ENCODE measurements at regions not wholly inside any gene's neighbourhood (a gene's known extent, or its start where the extent isn't known, plus 50 kb on each side); places are given as distances from the start of the nearest gene placed in this dataset.

DNA sequence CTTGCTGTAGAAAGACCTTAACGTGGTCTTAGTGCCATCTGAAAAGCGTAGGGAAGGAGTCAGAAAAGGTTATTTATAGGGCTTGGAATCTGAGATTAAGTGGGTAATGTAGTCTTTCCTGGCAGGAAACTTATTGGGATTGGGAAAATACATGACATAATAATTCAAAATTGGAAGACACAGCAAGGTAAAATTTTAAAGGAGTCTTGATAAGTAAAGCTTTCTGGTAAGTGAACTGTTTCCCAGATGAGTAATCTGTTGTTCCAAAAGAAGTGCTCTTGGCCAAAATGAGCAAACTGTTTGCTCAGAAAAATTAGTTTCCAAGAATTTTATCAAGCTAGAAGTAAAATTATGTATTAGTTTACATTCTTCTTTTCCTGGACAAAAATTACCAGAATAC, 149.3 kb upstream of the TMTC2 start:
- H2AFZ ChIP-seq (replicated peaks): no peak overlapping the region
- Mint-ChIP-seq H3K9me3 (peaks cover 6% of the 10 kb centered on the region), H3K4me3 (no peak overlapping the region), H3K36me3 (no peaks in the 10 kb centered on the region), H3K27ac (no peak overlapping the region), H3K4me1 (no peaks in the 10 kb centered on the region), H3K27me3 (ENCODE audit: insufficient read depth, low read depth) (peaks cover 3% of the 10 kb centered on the region)
- no peak overlapping the region for H3K27ac ChIP-seq
- H3F3A ChIP-seq (ENCODE audit: low read depth): no peaks in the 10 kb centered on the region
- H3K4me1 ChIP-seq: no peaks in the 10 kb centered on the region
- no peak overlapping the region for H3K4me2 ChIP-seq
- no peaks in the 10 kb centered on the region for H3K27me3 ChIP-seq
- no peak overlapping the region for H3K4me3 ChIP-seq
- no peaks in the 10 kb centered on the region for H4K20me1 ChIP-seq (ENCODE audit: low read depth)
- no peak for TF ChIP-seq EZH2 (IDR thresholded peaks at IDR 0.05)
- TF ChIP-seq EZH2phosphoT487 (IDR thresholded peaks at IDR 0.05): no peak
- TF ChIP-seq, protein P1, sequence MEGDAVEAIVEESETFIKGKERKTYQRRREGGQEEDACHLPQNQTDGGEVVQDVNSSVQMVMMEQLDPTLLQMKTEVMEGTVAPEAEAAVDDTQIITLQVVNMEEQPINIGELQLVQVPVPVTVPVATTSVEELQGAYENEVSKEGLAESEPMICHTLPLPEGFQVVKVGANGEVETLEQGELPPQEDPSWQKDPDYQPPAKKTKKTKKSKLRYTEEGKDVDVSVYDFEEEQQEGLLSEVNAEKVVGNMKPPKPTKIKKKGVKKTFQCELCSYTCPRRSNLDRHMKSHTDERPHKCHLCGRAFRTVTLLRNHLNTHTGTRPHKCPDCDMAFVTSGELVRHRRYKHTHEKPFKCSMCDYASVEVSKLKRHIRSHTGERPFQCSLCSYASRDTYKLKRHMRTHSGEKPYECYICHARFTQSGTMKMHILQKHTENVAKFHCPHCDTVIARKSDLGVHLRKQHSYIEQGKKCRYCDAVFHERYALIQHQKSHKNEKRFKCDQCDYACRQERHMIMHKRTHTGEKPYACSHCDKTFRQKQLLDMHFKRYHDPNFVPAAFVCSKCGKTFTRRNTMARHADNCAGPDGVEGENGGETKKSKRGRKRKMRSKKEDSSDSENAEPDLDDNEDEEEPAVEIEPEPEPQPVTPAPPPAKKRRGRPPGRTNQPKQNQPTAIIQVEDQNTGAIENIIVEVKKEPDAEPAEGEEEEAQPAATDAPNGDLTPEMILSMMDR (IDR thresholded peaks at IDR 0.05): no peak
- H3K9ac ChIP-seq: no peak overlapping the region
- no peak for DNase-seq (ENCODE audit: low spot score)
- H3K79me2 ChIP-seq (ENCODE audit: low read depth): no peaks in the 10 kb centered on the region
- H3K9me3 ChIP-seq (ENCODE audit: low read depth): no peaks in the 10 kb centered on the region
- H3K36me3 ChIP-seq: no peaks in the 10 kb centered on the region

DNA sequence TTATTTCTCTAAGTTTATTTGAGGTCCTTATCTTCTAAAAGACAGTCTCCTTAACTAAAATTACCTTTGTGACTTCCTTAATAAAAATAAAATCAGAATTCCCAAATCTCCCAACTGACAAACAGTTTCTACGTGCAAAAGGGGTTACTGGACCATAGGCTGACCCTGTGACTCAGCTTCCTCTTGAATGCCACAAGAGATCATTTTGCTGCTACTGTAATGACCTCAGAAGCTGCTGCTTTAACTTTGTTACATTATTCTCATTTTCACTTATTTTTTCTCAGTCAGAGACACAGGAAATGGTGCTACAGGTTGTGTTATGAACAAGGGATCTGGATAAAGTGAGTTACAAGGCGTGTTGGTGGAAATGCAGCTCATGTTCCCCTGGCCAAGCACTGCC, 132.2 kb upstream of the TMTC2 start:
- Histone ChIP-seq H2AFZ (replicated peaks) (no peak overlapping the region), H4K20me1 (ENCODE audit: low read depth) (no peaks in the 10 kb centered on the region), H3F3A (ENCODE audit: low read depth) (no peaks in the 10 kb centered on the region), H3K4me3 (no peak overlapping the region), H3K36me3 (no peaks in the 10 kb centered on the region), H3K9ac (no peak overlapping the region), H3K4me1 (no peaks in the 10 kb centered on the region), H3K27ac (no peak overlapping the region), H3K79me2 (ENCODE audit: low read depth) (no peaks in the 10 kb centered on the region), H3K4me2 (no peak overlapping the region), H3K27me3 (no peaks in the 10 kb centered on the region), H3K9me3 (ENCODE audit: low read depth) (no peaks in the 10 kb centered on the region)
- Mint-ChIP-seq H3K4me1 (no peaks in the 10 kb centered on the region), H3K36me3 (no peaks in the 10 kb centered on the region), H3K9me3 (peaks cover 21% of the 10 kb centered on the region), H3K4me3 (no peak overlapping the region), H3K27ac (no peak overlapping the region), H3K27me3 (ENCODE audit: insufficient read depth, low read depth) (no peaks in the 10 kb centered on the region)
- DNase-seq (ENCODE audit: low spot score): no peak
- TF ChIP-seq EZH2phosphoT487 (IDR thresholded peaks at IDR 0.05) (no peak), EZH2 (IDR thresholded peaks at IDR 0.05) (no peak)
- TF ChIP-seq, protein P1 (IDR thresholded peaks at IDR 0.05): no peak

DNA sequence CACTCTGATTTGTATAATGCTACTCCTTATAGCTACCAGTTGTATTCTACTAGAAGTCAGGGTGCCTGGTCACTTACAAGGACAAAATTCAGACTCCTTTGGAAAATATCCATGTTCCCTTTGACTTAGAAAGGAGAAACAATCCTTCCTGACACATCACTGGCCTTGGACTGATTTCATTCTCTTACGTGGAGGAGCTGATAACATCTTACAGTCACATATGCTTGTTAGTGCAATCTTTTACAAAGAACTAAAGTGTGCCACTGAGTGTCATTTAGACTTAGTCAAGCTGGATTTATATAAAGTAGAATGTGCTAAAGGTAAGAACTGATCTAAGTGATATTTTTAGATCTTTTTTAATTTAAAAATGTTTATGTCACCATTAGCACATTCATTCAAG, 131.0 kb upstream of the TMTC2 start:
- no peaks in the 10 kb centered on the region for H3K4me1 ChIP-seq
- H3K36me3 ChIP-seq: no peaks in the 10 kb centered on the region
- Mint-ChIP-seq H3K27me3 (ENCODE audit: insufficient read depth, low read depth) (no peaks in the 10 kb centered on the region), H3K36me3 (no peaks in the 10 kb centered on the region), H3K9me3 (peaks cover 13% of the 10 kb centered on the region), H3K27ac (no peak overlapping the region), H3K4me1 (no peaks in the 10 kb centered on the region), H3K4me3 (no peak overlapping the region)
- no peak overlapping the region for H3K27ac ChIP-seq
- no peaks in the 10 kb centered on the region for H3K9me3 ChIP-seq (ENCODE audit: low read depth)
- TF ChIP-seq, protein P1 (IDR thresholded peaks at IDR 0.05): no peak
- TF ChIP-seq EZH2phosphoT487 (IDR thresholded peaks at IDR 0.05): no peak
- TF ChIP-seq EZH2 (IDR thresholded peaks at IDR 0.05): no peak
- H3K9ac ChIP-seq: no peak overlapping the region
- no peak for DNase-seq (ENCODE audit: low spot score)
- H3K4me2 ChIP-seq: no peak overlapping the region
- no peaks in the 10 kb centered on the region for H3F3A ChIP-seq (ENCODE audit: low read depth)
- H3K4me3 ChIP-seq: no peak overlapping the region
- no peaks in the 10 kb centered on the region for H3K79me2 ChIP-seq (ENCODE audit: low read depth)
- no peak overlapping the region for H2AFZ ChIP-seq (replicated peaks)
- H3K27me3 ChIP-seq: no peaks in the 10 kb centered on the region
- H4K20me1 ChIP-seq (ENCODE audit: low read depth): no peaks in the 10 kb centered on the region

DNA sequence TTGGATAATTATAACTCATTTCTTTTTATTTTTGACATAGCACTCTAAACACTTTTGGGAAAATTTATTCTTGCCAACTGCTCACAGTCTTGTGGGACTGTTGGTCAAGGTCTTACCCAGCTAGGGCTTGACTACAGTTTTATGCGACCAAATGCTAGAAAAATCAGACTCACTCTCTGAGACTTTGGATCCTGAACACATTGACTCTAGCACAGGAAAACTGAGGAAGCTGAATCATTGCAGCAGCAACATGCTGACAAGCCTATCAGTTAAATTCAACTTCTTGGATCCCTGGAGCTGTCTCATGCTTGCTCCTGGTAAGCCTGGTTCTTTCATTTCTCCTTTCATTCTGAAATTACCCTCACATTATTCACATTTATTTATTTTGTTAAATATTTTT, 120.7 kb upstream of the TMTC2 start:
- no peak overlapping the region for H3K9ac ChIP-seq
- peaks cover 6% of the 10 kb centered on the region for H3K4me1 ChIP-seq
- no peak overlapping the region for H3K27ac ChIP-seq
- no peaks in the 10 kb centered on the region for H3K9me3 ChIP-seq (ENCODE audit: low read depth)
- no peaks in the 10 kb centered on the region for H3K79me2 ChIP-seq (ENCODE audit: low read depth)
- no peaks in the 10 kb centered on the region for H3K36me3 ChIP-seq
- H3K27ac Mint-ChIP-seq: no peak overlapping the region
- H3K4me3 Mint-ChIP-seq: no peak overlapping the region
- no peaks in the 10 kb centered on the region for H4K20me1 ChIP-seq (ENCODE audit: low read depth)
- no peaks in the 10 kb centered on the region for H3F3A ChIP-seq (ENCODE audit: low read depth)
- no peak for DNase-seq (ENCODE audit: low spot score)
- no peaks in the 10 kb centered on the region for H3K9me3 Mint-ChIP-seq
- H3K4me1 Mint-ChIP-seq: no peaks in the 10 kb centered on the region
- no peak overlapping the region for H2AFZ ChIP-seq (replicated peaks)
- H3K27me3 Mint-ChIP-seq (ENCODE audit: insufficient read depth, low read depth): peaks cover 2% of the 10 kb centered on the region
- TF ChIP-seq, protein P1 (IDR thresholded peaks at IDR 0.05): no peak
- TF ChIP-seq EZH2phosphoT487 (IDR thresholded peaks at IDR 0.05) (no peak), EZH2 (IDR thresholded peaks at IDR 0.05) (no peak)
- no peak overlapping the region for H3K4me2 ChIP-seq
- no peak overlapping the region for H3K4me3 ChIP-seq
- H3K36me3 Mint-ChIP-seq: no peaks in the 10 kb centered on the region
- H3K27me3 ChIP-seq: no peaks in the 10 kb centered on the region
